Activated CD4-positive, alpha-beta T cell treated with anti-CD3 and anti-CD28 coated beads, Interleukin-2, amount 10 ng/mL, durations not matched to agents 7 days and 5 days (primary cell): ENCODE measurements at regions not wholly inside any gene's neighbourhood (a gene's known extent, or its start where the extent isn't known, plus 50 kb on each side); places are given as distances from the start of the nearest gene placed in this dataset.

Source experiments
- CTCF ChIA-PET: fragments of 350-600 bp; sonication (Branson Sonifier 250); formaldehyde crosslinking; loops from one replicate; lab custom pipeline; 2021; ENCODE audit warnings: antibody characterized with exemption; lab: Charles Lee
- POLR2A ChIA-PET: fragments of 350-600 bp; sonication (Branson Sonifier 250); formaldehyde crosslinking; loops from one replicate; lab custom pipeline; 2021; ENCODE audit warnings: antibody characterized with exemption; lab: Charles Lee
- DNase-seq: peaks from one replicate; pipeline ENCODE4 v3.0.0-alpha.2; 2020
- H3K27ac Mint-ChIP-seq: one replicate; pipeline ENCODE4 v1.8.0; 2021; ENCODE audit warnings: mild to moderate bottlenecking, moderate library complexity, mixed read lengths
- H3K27me3 Mint-ChIP-seq: one replicate; pipeline ENCODE4 v1.8.0; 2021; ENCODE audit warnings: mixed read lengths
- H3K36me3 Mint-ChIP-seq: one replicate; pipeline ENCODE4 v1.8.0; 2021; ENCODE audit warnings: low read depth, mixed read lengths
- H3K4me1 Mint-ChIP-seq: one replicate; pipeline ENCODE4 v1.8.0; 2021; ENCODE audit warnings: mixed read lengths
- H3K4me3 Mint-ChIP-seq: one replicate; pipeline ENCODE4 v1.8.0; 2021; ENCODE audit warnings: mild to moderate bottlenecking, moderate library complexity, mixed read lengths
- H3K9me3 Mint-ChIP-seq: one replicate; pipeline ENCODE4 v1.8.0; 2021; ENCODE audit warnings: mixed read lengths

GRCh38 chr12:19688532-19688931 lies 249.2 kb downstream of the AEBP2 start:
- Mint-ChIP-seq H3K27me3 (peaks cover 12% of the 10 kb centered on the region), H3K9me3 (peaks cover 8% of the 10 kb centered on the region), H3K27ac (no peak overlapping the region), H3K4me3 (no peak overlapping the region), H3K36me3 (no peaks in the 10 kb centered on the region), H3K4me1 (peaks cover 2% of the 10 kb centered on the region)
- POLR2A ChIA-PET = no interaction called here
- CTCF ChIA-PET = no interaction called here
- no peak for DNase-seq

- H3K27ac Mint-ChIP-seq = no peak overlapping the region
Measured at GRCh38 chr12:19689226-19689625, 249.9 kb downstream of the AEBP2 start.

GRCh38 chr12:19689801-19690472 lies 250.6 kb downstream of the AEBP2 start:
- CTCF ChIA-PET = no interaction called here
- peaks cover 4% of the 10 kb centered on the region for H3K9me3 Mint-ChIP-seq
- H3K36me3 Mint-ChIP-seq = no peaks in the 10 kb centered on the region
- POLR2A ChIA-PET = no interaction called here
- peaks cover 5% of the 10 kb centered on the region for H3K4me1 Mint-ChIP-seq
- no peak overlapping the region for H3K4me3 Mint-ChIP-seq
- DNase-seq = no peak
- no peak overlapping the region for H3K27ac Mint-ChIP-seq
- peaks cover 11% of the 10 kb centered on the region for H3K27me3 Mint-ChIP-seq

More at GRCh38 chr12:19689226-19689625, 249.9 kb downstream of the AEBP2 start:
- Mint-ChIP-seq H3K27me3 (peaks cover 12% of the 10 kb centered on the region), H3K9me3 (peaks cover 4% of the 10 kb centered on the region), H3K4me1 (no peaks in the 10 kb centered on the region), H3K36me3 (no peaks in the 10 kb centered on the region), H3K4me3 (no peak overlapping the region)
- CTCF ChIA-PET = no interaction called here
- no peak for DNase-seq
- POLR2A ChIA-PET = no interaction called here

GRCh38 chr12:19692091-19692490 lies 252.8 kb downstream of the AEBP2 start:
- POLR2A ChIA-PET = no interaction called here
- peaks cover 4% of the 10 kb centered on the region for H3K9me3 Mint-ChIP-seq

GRCh38 chr12:19692566-19692965 lies 253.3 kb downstream of the AEBP2 start:
- Mint-ChIP-seq H3K4me3 (no peak overlapping the region), H3K27me3 (peaks cover 9% of the 10 kb centered on the region), H3K4me1 (peaks cover 16% of the 10 kb centered on the region), H3K36me3 (no peaks in the 10 kb centered on the region), H3K27ac (no peak overlapping the region), H3K9me3 (peaks cover 4% of the 10 kb centered on the region)
- no peak for DNase-seq
- ChIA-PET CTCF (interaction anchor here (0.6 kb wide), 1 partner anchor 150 kb away, joined by 3 read pairs; no protein-coding TSS in a partner anchor), POLR2A (no interaction called here)

More at GRCh38 chr12:19692091-19692490, 252.8 kb downstream of the AEBP2 start:
- Mint-ChIP-seq H3K27ac (no peak overlapping the region), H3K27me3 (peaks cover 9% of the 10 kb centered on the region), H3K36me3 (no peaks in the 10 kb centered on the region), H3K4me1 (peaks cover 16% of the 10 kb centered on the region), H3K4me3 (no peak overlapping the region)
- CTCF ChIA-PET = interaction anchor here (0.6 kb wide), 1 partner anchor 149 kb away, joined by 3 read pairs; no protein-coding TSS in a partner anchor
- DNase-seq = no peak

GRCh38 chr12:19694627-19695026 lies 255.3 kb downstream of the AEBP2 start:
- DNase-seq = no peak
- peaks cover 10% of the 10 kb centered on the region for H3K9me3 Mint-ChIP-seq
- peaks cover 9% of the 10 kb centered on the region for H3K27me3 Mint-ChIP-seq
- H3K4me3 Mint-ChIP-seq = no peak overlapping the region
- POLR2A ChIA-PET = no interaction called here
- CTCF ChIA-PET = no interaction called here
- no peak overlapping the region for H3K27ac Mint-ChIP-seq
- H3K36me3 Mint-ChIP-seq = no peaks in the 10 kb centered on the region
- H3K4me1 Mint-ChIP-seq = peaks cover 16% of the 10 kb centered on the region

GRCh38 chr12:19695244-19696098 lies 256.2 kb downstream of the AEBP2 start:
- ChIA-PET CTCF (no interaction called here), POLR2A (no interaction called here)
- H3K4me3 Mint-ChIP-seq = no peak overlapping the region

GRCh38 chr12:19700969-19701368 lies 261.7 kb downstream of the AEBP2 start:
- Mint-ChIP-seq H3K4me1 (peaks cover 2% of the 10 kb centered on the region), H3K9me3 (peaks cover 17% of the 10 kb centered on the region), H3K27ac (no peak overlapping the region), H3K4me3 (no peak overlapping the region), H3K27me3 (no peaks in the 10 kb centered on the region), H3K36me3 (no peaks in the 10 kb centered on the region)
- CTCF ChIA-PET = no interaction called here
- DNase-seq = no peak
- POLR2A ChIA-PET = no interaction called here

More at GRCh38 chr12:19695244-19696098, 256.2 kb downstream of the AEBP2 start:
- no peaks in the 10 kb centered on the region for H3K36me3 Mint-ChIP-seq
- H3K27ac Mint-ChIP-seq = no peak overlapping the region
- DNase-seq = no peak
- H3K4me1 Mint-ChIP-seq = peaks cover 16% of the 10 kb centered on the region
- peaks cover 10% of the 10 kb centered on the region for H3K9me3 Mint-ChIP-seq
- H3K27me3 Mint-ChIP-seq = peaks cover 9% of the 10 kb centered on the region

GRCh38 chr12:19704966-19705365 lies 265.7 kb downstream of the AEBP2 start:
- CTCF ChIA-PET = no interaction called here
- Mint-ChIP-seq H3K27me3 (no peaks in the 10 kb centered on the region), H3K4me3 (no peak overlapping the region), H3K9me3 (peaks cover 34% of the 10 kb centered on the region), H3K4me1 (no peaks in the 10 kb centered on the region), H3K27ac (no peak overlapping the region), H3K36me3 (no peaks in the 10 kb centered on the region)
- DNase-seq = no peak
- POLR2A ChIA-PET = no interaction called here

GRCh38 chr12:19706936-19707335 lies 267.6 kb downstream of the AEBP2 start:
- DNase-seq = no peak
- peaks cover under 1% of the 10 kb centered on the region for H3K4me1 Mint-ChIP-seq
- H3K4me3 Mint-ChIP-seq = no peak overlapping the region
- no peaks in the 10 kb centered on the region for H3K36me3 Mint-ChIP-seq
- H3K9me3 Mint-ChIP-seq = peaks cover 38% of the 10 kb centered on the region
- ChIA-PET CTCF (no interaction called here), POLR2A (no interaction called here)
- no peaks in the 10 kb centered on the region for H3K27me3 Mint-ChIP-seq
- no peak overlapping the region for H3K27ac Mint-ChIP-seq

GRCh38 chr12:19707948-19708409 lies 268.7 kb downstream of the AEBP2 start:
- Mint-ChIP-seq H3K9me3 (peaks cover 35% of the 10 kb centered on the region), H3K4me1 (peaks cover 2% of the 10 kb centered on the region), H3K4me3 (no peak overlapping the region), H3K36me3 (no peaks in the 10 kb centered on the region), H3K27ac (no peak overlapping the region), H3K27me3 (no peaks in the 10 kb centered on the region)
- no peak for DNase-seq
- ChIA-PET POLR2A (no interaction called here), CTCF (interaction anchor here (1.0 kb wide), 1 partner anchor 15 kb away, joined by 4 read pairs; no protein-coding TSS in a partner anchor)

GRCh38 chr12:19709889-19710288 lies 270.6 kb downstream of the AEBP2 start:
- CTCF ChIA-PET = no interaction called here

More at GRCh38 chr12:19709889-19710288, 270.6 kb downstream of the AEBP2 start:
- no peak for DNase-seq
- H3K9me3 Mint-ChIP-seq = peaks cover 29% of the 10 kb centered on the region
- no peak overlapping the region for H3K27ac Mint-ChIP-seq
- H3K4me1 Mint-ChIP-seq = peaks cover 2% of the 10 kb centered on the region
- H3K36me3 Mint-ChIP-seq = no peaks in the 10 kb centered on the region
- no peak overlapping the region for H3K4me3 Mint-ChIP-seq
- no peaks in the 10 kb centered on the region for H3K27me3 Mint-ChIP-seq
- POLR2A ChIA-PET = no interaction called here
